ENCODE measurements at regions not wholly inside any gene's neighbourhood (a gene's known extent, or its start where the extent isn't known, plus 50 kb on each side); places are given as distances from the start of the nearest gene placed in this dataset.

DNA sequence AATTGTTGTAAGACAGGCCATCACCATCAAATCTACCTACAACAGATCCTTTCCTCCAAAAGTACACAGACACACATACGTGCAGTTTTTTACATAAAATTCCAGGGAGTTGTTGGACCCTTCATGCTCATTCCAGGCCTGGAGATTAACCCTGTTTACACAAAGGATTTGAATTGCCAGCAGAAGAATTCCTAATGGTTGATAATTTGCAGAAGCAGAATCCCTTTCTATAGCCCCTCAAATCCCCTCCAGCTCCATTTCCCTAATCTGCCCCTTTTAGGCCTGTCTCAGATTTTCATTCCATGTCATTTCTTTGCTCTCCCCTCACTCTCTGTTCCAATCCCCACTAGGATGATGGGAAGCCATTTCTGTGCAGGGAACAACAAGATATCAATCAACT is 102.9 kb upstream of the TOX3 start:
- no peak for DNase-seq (ENCODE audit: low spot score)

DNA sequence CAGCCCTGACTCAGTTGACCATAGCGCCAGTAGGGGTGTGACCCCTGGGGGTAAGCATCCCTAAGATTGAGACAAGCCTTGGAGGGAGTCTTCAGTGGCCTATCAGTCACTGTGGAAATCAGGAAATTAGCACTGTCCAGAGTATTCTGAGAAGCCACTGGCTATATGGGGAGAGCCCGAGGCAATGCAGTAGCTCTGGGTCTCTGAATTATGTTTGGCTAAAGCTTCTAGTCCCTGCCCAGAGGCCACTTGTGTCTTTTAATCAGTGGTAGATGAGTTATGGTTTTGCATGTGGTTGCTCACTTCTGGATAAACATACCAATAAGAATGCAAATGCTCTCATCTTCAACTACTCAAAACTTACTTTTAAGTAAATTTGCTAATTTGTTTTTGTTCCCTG is 100.6 kb upstream of the TOX3 start:
- no peak for DNase-seq (ENCODE audit: low spot score)

- DNase-seq (ENCODE audit: low spot score) = no peak
Observed at GRCh38 chr16:52643006-52643405, 96.1 kb upstream of the TOX3 start.

DNA sequence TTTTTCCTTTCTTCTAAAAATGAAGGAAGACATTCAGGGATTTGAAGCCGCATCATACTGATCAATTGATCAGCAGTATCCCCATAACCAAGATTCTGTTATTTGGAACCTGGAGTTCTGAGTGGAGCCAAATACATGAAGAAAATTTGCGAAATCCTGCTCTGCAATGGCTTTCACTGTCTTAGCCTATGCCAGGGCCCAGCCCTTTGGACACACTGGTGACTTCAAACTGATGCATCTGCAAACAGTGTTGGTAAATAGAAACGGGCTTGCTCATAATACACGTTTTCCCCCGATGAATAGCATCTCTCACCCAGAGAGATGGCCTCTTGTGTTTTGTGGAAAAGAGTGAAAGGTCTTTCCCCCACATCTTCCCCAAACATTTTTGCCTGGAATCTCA is 87.6 kb upstream of the TOX3 start:
- no peak for DNase-seq (ENCODE audit: low spot score)

DNA sequence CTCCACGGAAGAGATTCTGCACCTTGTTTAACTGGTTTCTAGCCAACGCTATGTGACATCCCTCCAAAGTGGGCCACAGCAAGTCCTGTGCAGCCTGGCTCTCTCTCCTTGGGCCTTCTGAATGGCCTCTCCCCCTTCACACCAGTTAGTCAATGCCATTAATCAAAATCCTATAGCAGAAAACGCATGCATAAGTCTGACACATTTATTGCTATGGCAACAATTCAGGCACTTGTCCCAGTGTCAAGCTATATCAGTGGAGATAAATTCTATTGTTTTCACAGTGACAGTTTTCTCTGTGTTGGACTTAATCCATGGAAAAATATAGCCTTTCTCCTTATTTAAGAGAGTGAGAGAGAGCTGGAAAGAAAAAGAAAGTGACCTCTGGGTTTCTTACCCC is 87.2 kb upstream of the TOX3 start:
- DNase-seq (ENCODE audit: low spot score) = no peak

DNA sequence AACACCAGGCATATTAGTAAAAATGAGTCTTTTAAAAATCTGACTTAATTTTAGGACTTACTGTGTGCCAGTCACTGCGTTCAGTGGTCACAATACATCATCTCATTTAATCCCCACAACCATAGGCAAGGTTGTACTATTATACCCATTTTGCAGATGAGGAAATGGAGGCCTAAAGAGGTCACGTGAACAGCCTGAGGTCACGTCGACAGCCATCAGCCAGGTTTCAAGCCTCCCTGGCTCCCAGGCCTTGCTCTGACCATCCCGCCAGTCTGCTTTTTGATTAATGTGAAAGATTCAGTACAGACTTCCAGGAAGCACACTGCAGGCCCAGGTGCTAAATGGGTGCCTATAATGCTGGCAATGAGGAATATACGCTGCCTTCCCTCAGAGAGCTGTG is 86.3 kb upstream of the TOX3 start:
- DNase-seq (ENCODE audit: low spot score) = no peak

GRCh38 chr16:52631711-52632110 is 84.8 kb upstream of the TOX3 start:
- no peak for DNase-seq (ENCODE audit: low spot score)

DNA sequence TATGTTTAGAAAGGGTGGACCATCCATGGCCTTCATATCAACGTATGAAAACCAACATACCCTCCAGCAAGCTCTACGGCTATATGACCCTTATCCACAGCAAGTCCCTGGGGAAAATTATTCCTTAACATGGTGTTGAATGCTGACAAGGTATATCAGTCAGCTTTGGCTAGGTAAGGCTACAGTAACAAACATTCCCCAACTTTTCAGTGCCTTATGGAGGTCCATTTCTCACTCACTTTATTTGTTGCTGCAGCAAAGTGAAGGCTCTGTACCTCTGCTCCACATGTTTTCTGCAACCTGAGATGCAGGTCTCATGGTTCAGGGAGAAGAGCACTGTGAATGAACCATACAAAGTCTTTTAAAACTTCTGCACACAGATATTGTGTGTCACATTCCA is 83.8 kb upstream of the TOX3 start:
- DNase-seq (ENCODE audit: low spot score) = no peak

GRCh38 chr16:52629296-52629695 is 82.4 kb upstream of the TOX3 start:
- no peak for DNase-seq (ENCODE audit: low spot score)

DNA sequence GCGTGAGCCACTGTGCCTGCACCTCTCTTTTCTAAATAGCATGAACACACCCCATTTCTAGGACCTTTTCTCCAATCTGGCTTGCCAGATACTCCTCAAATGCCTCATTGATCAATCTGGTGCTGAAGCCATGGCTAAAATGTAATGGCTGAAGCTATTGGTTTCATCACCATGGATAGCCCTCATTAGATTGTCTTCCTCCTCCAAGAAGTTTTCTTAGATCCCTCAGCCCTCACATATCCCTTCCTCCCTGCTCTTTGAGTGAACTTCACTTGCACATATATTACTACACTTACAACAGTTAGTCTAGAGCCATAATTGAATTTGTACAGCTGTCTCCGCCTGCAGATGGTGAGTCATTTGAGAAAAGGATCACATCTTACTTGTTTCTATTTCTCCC is 77.9 kb upstream of the TOX3 start:
- DNase-seq (ENCODE audit: low spot score) = no peak

DNA sequence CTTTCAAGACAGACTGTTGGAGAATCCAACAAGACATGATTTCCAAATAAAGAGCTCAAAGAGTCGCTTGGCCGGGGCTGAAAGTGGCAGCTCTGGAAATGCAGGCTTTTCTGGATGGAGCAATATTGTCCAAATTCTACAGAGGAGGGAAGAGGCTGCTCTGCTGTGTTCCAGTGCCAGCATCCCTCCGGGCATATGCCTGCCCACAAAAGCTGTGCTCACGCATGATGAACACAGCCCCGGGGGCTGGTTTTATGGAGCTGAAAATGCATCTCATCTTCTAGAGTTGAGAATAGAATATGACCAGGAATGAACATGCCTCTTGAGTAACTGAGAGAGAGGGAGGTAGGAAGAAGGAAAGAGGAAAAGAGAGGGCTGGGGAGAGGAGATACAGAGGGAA is 74.7 kb upstream of the TOX3 start:
- no peak for DNase-seq (ENCODE audit: low spot score)

DNA sequence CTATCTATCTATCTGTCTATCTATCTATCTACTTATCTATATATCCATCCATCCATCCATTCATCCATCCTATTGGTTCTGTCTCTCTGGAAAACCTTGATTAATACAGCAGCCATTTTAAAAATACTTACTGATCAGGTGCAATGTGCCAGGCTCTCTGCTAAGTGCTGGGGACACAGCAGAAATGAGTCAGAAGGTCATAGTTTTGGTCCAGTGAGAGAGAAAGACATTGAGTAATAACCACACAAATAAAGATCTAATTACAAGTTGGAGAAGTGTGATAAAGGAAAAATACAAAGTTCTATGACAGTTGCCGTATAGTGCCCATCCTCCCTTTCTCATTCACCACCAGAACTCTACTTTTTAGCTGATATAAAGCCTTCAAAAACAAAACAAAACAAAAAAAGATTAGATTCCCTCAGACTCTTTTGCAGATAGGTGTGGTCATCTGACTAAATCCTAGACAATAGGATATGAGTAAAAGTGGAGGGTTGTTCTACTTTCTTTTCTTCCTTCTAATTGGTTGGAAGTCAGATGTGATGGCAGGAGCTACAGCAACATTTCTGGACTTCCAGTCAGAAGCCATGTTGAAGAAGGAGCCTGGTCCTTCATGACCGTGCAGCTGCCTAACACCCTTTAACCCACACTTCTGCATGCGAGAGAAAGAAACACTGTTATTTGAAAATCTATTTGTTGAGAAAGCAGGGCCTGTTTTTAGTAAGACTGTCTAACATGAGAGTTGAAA is 72.0 kb upstream of the TOX3 start:
- no peak for DNase-seq (ENCODE audit: low spot score)

GRCh38 chr16:52617591-52617990 is 70.6 kb upstream of the TOX3 start:
- no peak for DNase-seq (ENCODE audit: low spot score)

GRCh38 chr16:52613508-52613907 is 66.6 kb upstream of the TOX3 start:
- no peak for DNase-seq (ENCODE audit: low spot score)

GRCh38 chr16:52611817-52612673 is 65.1 kb upstream of the TOX3 start:
- no peak for DNase-seq (ENCODE audit: low spot score)

DNA sequence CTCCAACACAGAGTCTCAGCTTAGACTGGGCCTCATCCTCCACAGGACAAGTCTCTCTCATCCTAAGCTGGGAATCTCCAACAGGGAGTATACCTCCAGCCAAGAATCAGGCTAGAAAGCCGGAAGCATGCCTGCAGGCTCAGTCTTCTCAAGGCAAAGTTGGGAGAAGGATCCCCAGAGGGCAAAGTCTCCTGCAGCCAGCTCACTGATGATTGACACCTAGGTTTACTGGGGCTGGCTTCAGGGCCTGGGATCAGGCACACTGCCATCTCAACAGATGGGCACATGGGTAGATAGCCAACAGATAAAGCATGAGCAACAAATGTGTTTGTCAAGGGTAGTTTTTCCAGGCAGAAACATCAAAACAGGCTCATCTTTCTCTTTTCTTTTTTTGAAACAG is 56.1 kb upstream of the TOX3 start:
- DNase-seq (ENCODE audit: low spot score) = no peak

- no peak for DNase-seq (ENCODE audit: low spot score)
Observed at GRCh38 chr16:52597772-52598483, 51.0 kb upstream of the TOX3 start.

DNA sequence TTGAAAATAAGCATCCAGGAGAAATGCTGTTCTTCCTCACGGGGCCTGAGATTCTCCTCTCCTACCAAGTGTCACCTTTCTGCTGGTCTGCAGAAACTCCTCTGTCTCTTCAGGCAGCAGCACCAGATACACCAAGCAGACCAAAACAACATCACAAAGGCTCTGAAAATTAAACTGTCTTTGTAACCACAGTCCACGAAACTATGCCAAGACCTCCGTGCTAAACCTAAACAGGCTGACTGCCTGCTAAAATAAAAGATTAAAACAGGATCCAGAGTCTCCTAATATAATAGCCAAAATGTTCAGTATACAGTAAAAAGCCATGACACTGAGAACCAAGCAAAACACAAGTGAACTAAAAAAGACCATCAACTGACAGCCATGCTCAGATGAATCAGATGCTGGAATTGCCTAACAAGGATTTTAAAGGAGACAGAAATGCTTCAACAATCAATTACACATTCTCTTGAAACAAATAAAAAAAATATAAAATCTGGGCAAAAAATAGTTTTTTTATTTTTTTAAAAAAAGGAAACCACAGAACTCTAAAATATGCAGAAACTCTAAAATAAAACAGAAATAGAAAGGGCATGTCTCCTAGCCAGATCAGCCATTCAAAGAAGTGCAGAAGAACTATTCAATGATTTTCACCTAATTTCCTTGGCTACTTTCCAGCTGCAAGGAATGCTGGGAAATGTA is 50.3 kb upstream of the TOX3 start:
- DNase-seq (ENCODE audit: low spot score) = no peak
